ENCODE measurements at regions not wholly inside any gene's neighbourhood (a gene's known extent, or its start where the extent isn't known, plus 50 kb on each side); places are given as distances from the start of the nearest gene placed in this dataset.
"Not testable (repeated sequence)": the region's sequence is repeated elsewhere in the genome, so short reads cannot be mapped to it uniquely, and the experiment has no call there.

DNA sequence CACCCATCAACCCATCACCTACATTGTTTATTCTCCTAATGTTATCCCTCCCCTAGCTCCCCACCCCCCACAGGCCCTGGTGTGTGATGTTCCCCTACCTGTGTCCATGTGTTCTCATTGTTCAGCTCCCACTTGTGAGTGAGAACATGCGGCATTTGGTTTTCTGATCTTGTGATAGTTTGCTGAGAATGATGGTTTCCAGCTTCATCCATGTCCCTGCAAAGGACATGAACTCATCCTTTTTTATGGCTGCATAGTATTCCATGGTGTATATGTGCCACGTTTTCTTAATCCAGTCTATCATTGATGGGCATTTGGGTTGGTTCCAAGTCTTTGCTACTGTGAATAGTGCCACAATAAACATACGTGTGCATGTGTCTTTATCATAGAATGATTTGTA is 118.1 kb upstream of the IER5L start:
- not testable (repeated sequence) for TF ChIP-seq MAX (IDR thresholded peaks at IDR 0.05); CEBPB (IDR thresholded peaks at IDR 0.05; ENCODE audit: low read depth, low read length); KDM5A (IDR thresholded peaks at IDR 0.05; ENCODE audit: low read length); GABPA (IDR thresholded peaks at IDR 0.05; ENCODE audit: borderline replicate concordance, insufficient read depth, low read length); MAFK (IDR thresholded peaks at IDR 0.05; ENCODE audit: low read depth, low read length); RAD21 (IDR thresholded peaks at IDR 0.05 in 1 of 2, conservative IDR thresholded peaks at IDR 0.05 in 1 of 2; ENCODE audit: low read depth in 2 of 2, low read length in 2 of 2); SP1 (IDR thresholded peaks at IDR 0.05; ENCODE audit: low read depth, low read length); SIX5 (IDR thresholded peaks at IDR 0.05; ENCODE audit: low read depth, low read length)
- TF ChIP-seq, protein P1, sequence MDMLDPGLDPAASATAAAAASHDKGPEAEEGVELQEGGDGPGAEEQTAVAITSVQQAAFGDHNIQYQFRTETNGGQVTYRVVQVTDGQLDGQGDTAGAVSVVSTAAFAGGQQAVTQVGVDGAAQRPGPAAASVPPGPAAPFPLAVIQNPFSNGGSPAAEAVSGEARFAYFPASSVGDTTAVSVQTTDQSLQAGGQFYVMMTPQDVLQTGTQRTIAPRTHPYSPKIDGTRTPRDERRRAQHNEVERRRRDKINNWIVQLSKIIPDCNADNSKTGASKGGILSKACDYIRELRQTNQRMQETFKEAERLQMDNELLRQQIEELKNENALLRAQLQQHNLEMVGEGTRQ (IDR thresholded peaks at IDR 0.05; ENCODE audit: low read length), result not testable (repeated sequence)
- TF ChIP-seq, protein P2, sequence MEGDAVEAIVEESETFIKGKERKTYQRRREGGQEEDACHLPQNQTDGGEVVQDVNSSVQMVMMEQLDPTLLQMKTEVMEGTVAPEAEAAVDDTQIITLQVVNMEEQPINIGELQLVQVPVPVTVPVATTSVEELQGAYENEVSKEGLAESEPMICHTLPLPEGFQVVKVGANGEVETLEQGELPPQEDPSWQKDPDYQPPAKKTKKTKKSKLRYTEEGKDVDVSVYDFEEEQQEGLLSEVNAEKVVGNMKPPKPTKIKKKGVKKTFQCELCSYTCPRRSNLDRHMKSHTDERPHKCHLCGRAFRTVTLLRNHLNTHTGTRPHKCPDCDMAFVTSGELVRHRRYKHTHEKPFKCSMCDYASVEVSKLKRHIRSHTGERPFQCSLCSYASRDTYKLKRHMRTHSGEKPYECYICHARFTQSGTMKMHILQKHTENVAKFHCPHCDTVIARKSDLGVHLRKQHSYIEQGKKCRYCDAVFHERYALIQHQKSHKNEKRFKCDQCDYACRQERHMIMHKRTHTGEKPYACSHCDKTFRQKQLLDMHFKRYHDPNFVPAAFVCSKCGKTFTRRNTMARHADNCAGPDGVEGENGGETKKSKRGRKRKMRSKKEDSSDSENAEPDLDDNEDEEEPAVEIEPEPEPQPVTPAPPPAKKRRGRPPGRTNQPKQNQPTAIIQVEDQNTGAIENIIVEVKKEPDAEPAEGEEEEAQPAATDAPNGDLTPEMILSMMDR (IDR thresholded peaks at IDR 0.05; ENCODE audit: control extremely low read depth in 1 of 3, insufficient read depth in 1 of 3, low read depth in 1 of 3, low read length in 3 of 3), result not testable (repeated sequence)
